22Rv1 (cell line): ENCODE measurements at regions not wholly inside any gene's neighbourhood (a gene's known extent, or its start where the extent isn't known, plus 50 kb on each side); places are given as distances from the start of the nearest gene placed in this dataset.
"Not testable (repeated sequence)": the region's sequence is repeated elsewhere in the genome, so short reads cannot be mapped to it uniquely, and the experiment has no call there.

Experiments
- H3K27ac ChIP-seq: fragments of 450-650 bp; 2 replicates; pipeline ENCODE4 v1.5.1; 2017
- CTCF ChIP-seq: fragments of 450-650 bp; IDR thresholded peaks from 2 replicates; pipeline ENCODE4 v1.5.1; 2017; ENCODE audit warnings: mild to moderate bottlenecking
- ZFX ChIP-seq: fragments of 450-650 bp; IDR thresholded peaks from 2 replicates; pipeline ENCODE4 v1.6.1; 2017; ENCODE audit warnings: antibody characterized with exemption, borderline replicate concordance

GRCh38 chr10:128203028-128203427, 76.8 kb upstream of the MKI67 start:
- H3K27ac ChIP-seq: no peak overlapping the region
- TF ChIP-seq CTCF (no peak), ZFX (no peak)

DNA sequence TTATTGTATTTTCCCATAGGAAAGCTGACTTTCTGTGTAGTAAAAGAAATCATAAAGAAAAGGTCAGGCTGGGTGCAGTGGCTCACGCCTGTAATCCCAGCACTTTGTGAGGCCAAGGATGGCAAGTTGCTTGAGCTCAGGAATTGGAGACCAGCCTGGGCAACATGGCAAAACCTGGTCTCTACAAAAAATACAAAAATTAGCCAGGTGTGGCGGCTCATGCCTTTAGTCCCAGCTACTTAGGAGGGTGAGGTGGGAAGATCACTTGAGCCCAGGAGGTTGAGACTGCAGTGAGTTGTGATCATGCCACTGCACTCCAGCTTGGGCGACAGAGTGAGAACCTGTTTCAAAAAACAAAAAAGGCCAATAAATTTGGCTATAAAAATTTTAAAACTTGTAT, 79.4 kb upstream of the MKI67 start:
- not testable (repeated sequence) for H3K27ac ChIP-seq

GRCh38 chr10:128206676-128207075, 80.5 kb upstream of the MKI67 start:
- no peak for TF ChIP-seq CTCF
- no peak for TF ChIP-seq ZFX
- no peak overlapping the region for H3K27ac ChIP-seq

DNA sequence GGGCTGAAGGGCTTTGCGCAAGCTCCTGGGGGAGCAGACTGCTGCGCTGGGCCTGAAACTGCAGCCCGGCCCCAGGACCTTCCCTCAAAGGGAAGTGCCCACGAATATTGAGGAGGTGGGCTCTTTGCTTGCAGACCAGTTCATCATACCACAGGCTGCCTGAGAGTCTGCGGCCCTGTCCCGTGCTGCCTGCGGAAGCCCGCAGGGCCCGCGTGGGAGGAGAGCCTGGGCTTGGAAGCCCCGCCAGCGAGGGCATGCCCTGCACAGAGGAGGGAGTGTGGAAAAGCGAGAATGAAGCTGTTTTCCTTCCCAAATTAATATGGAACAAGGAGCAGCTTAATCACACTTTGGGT, 83.6 kb upstream of the MKI67 start:
- H3K27ac ChIP-seq: no peak overlapping the region

DNA sequence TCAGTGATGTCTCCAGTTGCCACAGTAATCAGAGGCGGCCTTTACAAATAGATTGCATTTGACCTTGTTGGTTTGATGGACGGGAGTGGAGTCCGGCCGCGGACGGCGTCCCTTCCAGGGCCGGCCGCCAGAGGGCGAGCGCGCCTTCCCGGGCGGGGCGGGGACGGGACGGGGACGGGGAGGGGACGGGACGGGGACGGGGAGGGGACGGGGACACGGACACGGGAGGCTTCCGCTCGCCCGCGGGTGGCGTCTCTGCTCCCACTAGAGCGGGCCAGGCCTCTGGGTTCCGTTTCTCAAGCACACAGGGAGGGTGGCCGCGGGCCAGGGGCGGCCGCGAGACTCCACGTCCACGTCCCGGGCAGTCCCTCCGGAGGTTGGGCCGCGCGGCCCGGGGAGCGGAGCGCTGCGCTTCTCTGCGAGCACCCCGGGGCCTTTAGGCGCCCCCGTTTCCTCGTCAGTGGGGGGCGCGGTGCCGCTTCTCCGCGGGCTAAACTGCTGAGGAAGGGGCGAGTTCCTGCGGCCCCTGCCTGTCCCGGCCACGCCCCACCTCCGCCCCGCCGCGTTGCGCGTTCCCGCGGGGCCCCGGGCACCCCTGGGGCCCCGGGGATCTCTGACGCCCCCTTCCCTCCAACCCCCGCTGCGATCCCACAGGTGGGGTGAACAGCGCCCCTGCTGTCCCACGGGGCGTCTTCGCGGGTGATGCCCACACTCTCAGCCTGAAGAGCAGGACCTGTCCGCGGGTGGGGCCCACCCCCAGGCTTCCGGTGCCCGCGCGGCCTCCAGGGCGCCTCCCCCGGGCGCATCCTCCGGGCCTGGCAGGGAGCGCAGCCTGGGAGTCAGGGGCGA, 84.2 kb upstream of the MKI67 start:
- TF ChIP-seq CTCF (peak; percentile 94), ZFX (no peak)
- no peak overlapping the region for H3K27ac ChIP-seq

More for the DNA sequence above, 83.6 kb upstream of the MKI67 start:
- TF ChIP-seq CTCF (no peak), ZFX (no peak)

- TF ChIP-seq CTCF (no peak), ZFX (no peak)
Observed at GRCh38 chr10:128211064-128211504, 84.9 kb upstream of the MKI67 start.

GRCh38 chr10:128211953-128212727, 85.9 kb upstream of the MKI67 start:
- H3K27ac ChIP-seq: no peak overlapping the region
- peak; percentile 99 for TF ChIP-seq CTCF
- no peak for TF ChIP-seq ZFX

More at GRCh38 chr10:128211064-128211504, 84.9 kb upstream of the MKI67 start:
- no peak overlapping the region for H3K27ac ChIP-seq
